ENCODE measurements at regions not wholly inside any gene's neighbourhood (a gene's known extent, or its start where the extent isn't known, plus 50 kb on each side); places are given as distances from the start of the nearest gene placed in this dataset.

- DNase-seq (ENCODE audit: low read depth) = no peak
These were observed 50.8 kb upstream of the INCENP start for GRCh38 chr11:62073061-62073460.

- no peak for DNase-seq (ENCODE audit: low read depth)
These were observed 52.4 kb upstream of the INCENP start for GRCh38 chr11:62071408-62071807.

- DNase-seq (ENCODE audit: low read depth) = no peak
These were observed 53.6 kb upstream of the INCENP start for GRCh38 chr11:62069986-62070919.

- DNase-seq (ENCODE audit: low read depth) = no peak
These were observed 54.4 kb upstream of the INCENP start for GRCh38 chr11:62069374-62069773.

- no peak for DNase-seq (ENCODE audit: low read depth)
These were observed 55.1 kb upstream of the INCENP start for GRCh38 chr11:62068730-62069129.

GRCh38 chr11:62067741-62068140, 56.1 kb upstream of the INCENP start:
- DNase-seq (ENCODE audit: low read depth) = no peak

GRCh38 chr11:62064221-62064620, 59.6 kb upstream of the INCENP start:
- no peak for DNase-seq (ENCODE audit: low read depth)

GRCh38 chr11:62062223-62062861, 61.5 kb upstream of the INCENP start:
- no peak for DNase-seq (ENCODE audit: low read depth)

- no peak for DNase-seq (ENCODE audit: low read depth)
These were observed 62.2 kb upstream of the INCENP start for GRCh38 chr11:62061356-62062222.

- no peak for DNase-seq (ENCODE audit: low read depth)
These were observed 66.7 kb upstream of the INCENP start for GRCh38 chr11:62057069-62057468.

- DNase-seq (ENCODE audit: low read depth) = no peak
These were observed 67.8 kb upstream of the INCENP start for GRCh38 chr11:62055970-62056369.

GRCh38 chr11:62054484-62055121, 69.2 kb upstream of the INCENP start:
- DNase-seq (ENCODE audit: low read depth) = no peak

GRCh38 chr11:62054081-62054480, 69.7 kb upstream of the INCENP start:
- DNase-seq (ENCODE audit: low read depth) = no peak

GRCh38 chr11:62050716-62051115, 73.1 kb upstream of the INCENP start:
- no peak for DNase-seq (ENCODE audit: low read depth)

GRCh38 chr11:62048100-62048499, 75.7 kb upstream of the INCENP start:
- no peak for DNase-seq (ENCODE audit: low read depth)

- no peak for DNase-seq (ENCODE audit: low read depth)
These were observed 77.2 kb upstream of the INCENP start for GRCh38 chr11:62046568-62047100.

- DNase-seq (ENCODE audit: low read depth) = no peak
These were observed 77.2 kb upstream of the FTH1 start for GRCh38 chr11:62044639-62045121.

GRCh38 chr11:62035293-62035692, 67.9 kb upstream of the FTH1 start:
- DNase-seq (ENCODE audit: low read depth) = no peak

GRCh38 chr11:62034036-62034338, 66.6 kb upstream of the FTH1 start:
- DNase-seq (ENCODE audit: low read depth) = no peak

GRCh38 chr11:62033191-62034035, 66.0 kb upstream of the FTH1 start:
- DNase-seq (ENCODE audit: low read depth) = no peak
